ENCODE measurements at regions not wholly inside any gene's neighbourhood (a gene's known extent, or its start where the extent isn't known, plus 50 kb on each side); places are given as distances from the start of the nearest gene placed in this dataset.

- no peak for DNase-seq (ENCODE audit: low spot score)
Measured at GRCh38 chr16:73151941-73152340, 104.0 kb upstream of the ZFHX3 start.

- DNase-seq (ENCODE audit: low spot score) = no peak
Measured at GRCh38 chr16:73151225-73151624, 103.3 kb upstream of the ZFHX3 start.

GRCh38 chr16:73150786-73151185 lies 102.9 kb upstream of the ZFHX3 start:
- DNase-seq (ENCODE audit: low spot score) = no peak

- no peak for DNase-seq (ENCODE audit: low spot score)
Measured at GRCh38 chr16:73149334-73149733, 101.4 kb upstream of the ZFHX3 start.

- DNase-seq (ENCODE audit: low spot score) = no peak
Measured at GRCh38 chr16:73147958-73148357, 100.0 kb upstream of the ZFHX3 start.

GRCh38 chr16:73145166-73145880 lies 97.4 kb upstream of the ZFHX3 start:
- no peak for DNase-seq (ENCODE audit: low spot score)

GRCh38 chr16:73143576-73144422 lies 95.9 kb upstream of the ZFHX3 start:
- DNase-seq (ENCODE audit: low spot score) = no peak

- no peak for DNase-seq (ENCODE audit: low spot score)
Measured at GRCh38 chr16:73143002-73143401, 95.1 kb upstream of the ZFHX3 start.

- DNase-seq (ENCODE audit: low spot score) = no peak
Measured at GRCh38 chr16:73142053-73142854, 94.3 kb upstream of the ZFHX3 start.

- DNase-seq (ENCODE audit: low spot score) = no peak
Measured at GRCh38 chr16:73140929-73141328, 93.0 kb upstream of the ZFHX3 start.

- no peak for DNase-seq (ENCODE audit: low spot score)
Measured at GRCh38 chr16:73131156-73131862, 83.4 kb upstream of the ZFHX3 start.

- no peak for DNase-seq (ENCODE audit: low spot score)
Measured at GRCh38 chr16:73129455-73129854, 81.5 kb upstream of the ZFHX3 start.

GRCh38 chr16:73126525-73126853 lies 78.6 kb upstream of the ZFHX3 start:
- peak; percentile 54 for DNase-seq (ENCODE audit: low spot score)

GRCh38 chr16:73125850-73126524 lies 78.1 kb upstream of the ZFHX3 start:
- no peak for DNase-seq (ENCODE audit: low spot score)

GRCh38 chr16:73124665-73125375 lies 76.9 kb upstream of the ZFHX3 start:
- no peak for DNase-seq (ENCODE audit: low spot score)

- no peak for DNase-seq (ENCODE audit: low spot score)
Measured at GRCh38 chr16:73124097-73124652, 76.2 kb upstream of the ZFHX3 start.

GRCh38 chr16:73122604-73123391 lies 74.9 kb upstream of the ZFHX3 start:
- no peak for DNase-seq (ENCODE audit: low spot score)

- no peak for DNase-seq (ENCODE audit: low spot score)
Measured at GRCh38 chr16:73116576-73116975, 68.6 kb upstream of the ZFHX3 start.

GRCh38 chr16:73113336-73113735 lies 65.4 kb upstream of the ZFHX3 start:
- no peak for DNase-seq (ENCODE audit: low spot score)

Data from ecto neural progenitor cell (in vitro differentiated cells).